SHP77 (cell line): ENCODE measurements at regions not wholly inside any gene's neighbourhood (a gene's known extent, or its start where the extent isn't known, plus 50 kb on each side); places are given as distances from the start of the nearest gene placed in this dataset.
A peak's percentile ranks its signal among the peaks of the same experiment; 100 is the strongest.

Experiments used
- DNase-seq, 2 experiments: peaks; one replicate each; lab custom pipeline; 2025; lab: John Stamatoyannopoulos, UW

GRCh38 chr5:157914151-157914788 is 55.3 kb upstream of the CLINT1 start:
- no peak for DNase-seq

DNA sequence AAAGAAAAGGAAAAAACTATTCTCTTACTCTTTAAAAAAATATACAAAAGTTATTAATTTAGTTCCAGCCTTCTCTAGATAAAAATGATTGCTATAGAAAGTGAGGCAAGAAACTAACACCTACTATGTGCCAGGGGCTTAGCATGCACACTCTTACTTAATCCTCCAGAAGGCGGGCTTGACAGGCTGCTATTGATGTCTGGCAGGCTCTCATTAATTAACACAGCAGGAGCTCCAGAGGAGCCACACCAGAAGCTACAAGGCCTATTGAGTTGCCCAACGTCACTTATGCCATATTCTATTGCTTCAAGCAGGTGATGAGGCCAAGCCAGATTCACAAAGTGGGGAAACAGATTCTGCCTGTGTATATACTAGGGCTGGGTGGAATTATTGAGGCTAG is 54.6 kb upstream of the CLINT1 start:
- DNase-seq: no peak

GRCh38 chr5:157912621-157913325 is 53.8 kb upstream of the CLINT1 start:
- peak; percentile 37 to 45 for DNase-seq

- DNase-seq: no peak
These were observed 52.6 kb upstream of the CLINT1 start for GRCh38 chr5:157911568-157911967.
